ENCODE measurements at regions not wholly inside any gene's neighbourhood (a gene's known extent, or its start where the extent isn't known, plus 50 kb on each side); places are given as distances from the start of the nearest gene placed in this dataset.

DNA sequence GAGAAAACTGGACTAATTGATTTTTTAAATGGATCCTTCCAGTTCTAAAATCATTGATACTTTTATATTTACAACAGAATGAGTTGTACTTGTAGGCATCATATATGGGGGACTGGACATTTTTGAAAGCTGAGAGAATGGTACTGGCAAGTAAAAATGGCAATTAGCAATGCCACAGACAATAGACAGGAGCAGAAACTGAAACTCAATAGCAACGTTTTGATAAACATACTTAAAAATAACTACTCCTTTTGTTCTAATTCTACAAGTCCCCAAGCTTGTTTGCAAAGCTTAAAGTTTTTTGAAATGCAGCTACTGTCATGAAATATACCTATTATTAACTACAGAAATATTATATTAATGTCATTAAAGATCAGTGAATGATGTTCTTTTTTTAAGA lies 52.8 kb upstream of the FBXL7 start:
- no peak for DNase-seq

DNA sequence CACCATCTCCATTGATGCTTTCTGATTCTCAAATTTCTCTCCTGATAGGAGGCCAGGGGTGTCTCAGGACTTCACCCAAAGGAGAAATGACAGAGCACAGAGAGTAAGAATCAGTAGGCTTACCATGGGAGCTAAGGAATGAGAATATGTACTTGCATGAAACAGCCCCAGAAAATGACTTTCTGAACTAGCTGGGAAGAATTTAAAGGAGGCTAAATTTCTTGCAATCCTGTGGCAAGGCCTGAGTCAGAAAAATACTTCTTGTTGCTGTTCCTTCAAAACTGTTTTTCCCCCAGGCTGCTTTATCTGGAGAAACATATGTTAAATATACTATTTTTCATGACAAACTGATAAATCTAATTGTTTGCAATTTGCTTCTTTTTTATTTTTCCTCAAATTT lies 53.4 kb upstream of the FBXL7 start:
- DNase-seq, result no peak

DNA sequence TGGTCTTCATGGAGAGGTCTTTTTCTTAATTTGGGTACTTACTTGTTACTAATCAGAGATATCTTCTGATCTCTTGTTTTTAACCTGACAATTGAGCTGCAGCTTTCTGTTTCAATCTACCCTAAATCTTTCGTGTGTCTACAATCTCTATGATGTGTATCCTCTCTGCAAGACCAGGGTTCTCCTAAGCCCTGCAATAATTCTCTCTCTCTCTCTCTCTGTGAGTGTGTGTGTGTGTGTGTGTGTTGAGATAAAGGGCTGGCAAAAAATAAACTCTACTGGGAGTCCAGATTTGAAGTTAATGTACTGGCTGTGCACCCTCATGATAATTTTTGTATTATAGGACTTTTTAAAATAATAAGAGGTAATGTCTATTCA lies 57.8 kb upstream of the FBXL7 start:
- DNase-seq, result no peak

- DNase-seq, result no peak
These were observed 58.4 kb upstream of the FBXL7 start for GRCh38 chr5:15441433-15442192.

DNA sequence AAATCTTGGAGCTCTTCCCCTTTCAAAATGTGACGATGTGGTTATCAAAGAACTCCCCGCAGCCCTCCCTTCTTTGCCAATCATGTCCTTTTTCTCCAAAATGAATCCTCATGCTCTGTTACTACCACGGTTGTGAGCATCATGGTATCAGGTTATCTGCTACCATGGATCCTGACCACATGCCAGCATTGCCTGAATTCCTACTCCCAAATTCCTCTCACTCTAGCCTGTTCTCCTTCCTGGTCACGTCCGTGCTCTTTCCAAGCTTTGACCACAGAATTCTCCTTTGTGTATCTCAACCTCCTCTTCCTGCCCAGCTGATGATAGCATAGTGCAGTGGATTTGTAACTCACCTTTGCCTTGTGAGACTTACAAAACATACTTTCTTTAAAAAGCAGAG lies 59.5 kb upstream of the FBXL7 start:
- no peak for DNase-seq

DNA sequence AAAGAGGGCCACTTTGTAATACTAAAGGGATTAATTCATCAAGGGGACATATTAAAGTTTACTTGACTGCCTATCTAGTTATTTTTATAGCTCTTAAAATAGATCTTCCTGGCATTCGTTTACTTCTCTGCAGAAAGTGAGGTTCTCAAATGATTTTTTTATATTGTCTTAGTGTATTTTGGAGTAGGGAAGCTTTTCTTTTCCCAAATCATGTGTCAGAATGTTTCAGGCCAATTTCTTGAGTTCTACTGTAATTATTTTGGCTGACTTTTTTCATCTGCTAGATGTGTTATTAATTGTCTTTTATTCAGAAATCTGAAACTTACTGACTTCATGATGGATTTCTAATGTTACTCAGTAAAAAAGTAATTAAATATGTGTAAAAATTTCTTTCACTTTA lies 60.2 kb upstream of the FBXL7 start:
- no peak for DNase-seq

GRCh38 chr5:15433709-15434108 lies 66.3 kb upstream of the FBXL7 start:
- no peak for DNase-seq

GRCh38 chr5:15431923-15432322 lies 68.1 kb upstream of the FBXL7 start:
- no peak for DNase-seq

DNA sequence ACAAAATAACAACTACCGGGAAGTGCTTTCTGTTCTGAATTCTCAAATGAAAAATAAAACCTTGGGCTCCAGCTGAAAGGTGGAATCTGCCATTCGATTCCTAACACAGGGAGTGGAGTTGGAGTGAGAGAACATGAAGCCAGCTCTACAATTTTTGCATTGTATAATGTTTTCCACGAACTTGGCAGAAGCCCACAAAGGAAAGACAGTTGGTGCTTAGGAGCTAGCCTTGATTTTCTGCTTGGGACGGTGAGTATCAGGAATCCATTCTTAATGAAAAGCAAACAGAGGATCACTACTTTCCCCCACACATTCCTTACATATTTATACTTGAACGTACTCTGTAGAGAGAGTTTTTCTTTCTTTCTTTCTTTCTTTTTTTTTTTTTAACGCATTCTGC lies 74.2 kb upstream of the FBXL7 start:
- DNase-seq, result no peak

DNA sequence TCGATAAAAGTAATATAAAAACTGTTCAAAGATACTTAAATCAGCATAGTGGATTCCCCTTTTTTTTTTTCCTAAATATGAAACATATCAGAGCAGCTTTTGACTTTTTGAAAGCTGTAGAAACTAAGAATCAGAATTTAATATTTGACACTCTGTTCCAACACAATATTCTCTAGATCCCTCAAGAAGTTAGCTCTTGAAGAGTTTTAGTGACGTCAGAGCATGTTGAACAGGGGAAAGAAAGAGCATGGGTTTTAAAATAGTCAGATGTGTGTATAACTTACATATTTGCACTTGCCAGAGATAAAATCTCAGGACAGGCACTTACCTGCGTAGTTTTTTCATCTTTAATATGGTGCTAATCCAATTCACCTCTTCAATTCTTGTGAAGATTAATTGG lies 75.2 kb upstream of the FBXL7 start:
- DNase-seq, result no peak

- DNase-seq, result no peak
These were observed 78.0 kb upstream of the FBXL7 start for GRCh38 chr5:15421921-15422412.

- DNase-seq, result no peak
These were observed 78.6 kb upstream of the FBXL7 start for GRCh38 chr5:15421381-15421780.

- no peak for DNase-seq
These were observed 79.8 kb upstream of the FBXL7 start for GRCh38 chr5:15420201-15420600.

- no peak for DNase-seq
These were observed 82.8 kb upstream of the FBXL7 start for GRCh38 chr5:15417156-15417555.

DNA sequence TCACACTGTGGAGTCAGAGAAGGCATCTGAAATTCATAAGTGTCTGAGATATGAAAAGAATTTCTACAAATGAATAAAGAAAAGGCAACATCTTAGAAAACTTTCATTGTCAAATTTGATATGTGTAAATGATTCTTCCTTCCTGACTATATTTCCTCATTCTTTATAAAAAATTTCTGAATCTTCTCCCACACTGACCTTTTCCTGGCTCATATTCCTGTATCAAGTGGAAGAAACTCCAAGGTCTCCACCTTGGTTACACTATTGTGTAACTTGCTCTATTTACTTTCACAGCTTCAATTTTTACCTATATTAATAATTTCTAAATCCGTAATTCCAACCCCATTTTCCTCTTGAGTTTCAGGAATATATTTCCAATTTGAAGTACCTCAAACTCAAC lies 93.5 kb upstream of the FBXL7 start:
- DNase-seq, result no peak

DNA sequence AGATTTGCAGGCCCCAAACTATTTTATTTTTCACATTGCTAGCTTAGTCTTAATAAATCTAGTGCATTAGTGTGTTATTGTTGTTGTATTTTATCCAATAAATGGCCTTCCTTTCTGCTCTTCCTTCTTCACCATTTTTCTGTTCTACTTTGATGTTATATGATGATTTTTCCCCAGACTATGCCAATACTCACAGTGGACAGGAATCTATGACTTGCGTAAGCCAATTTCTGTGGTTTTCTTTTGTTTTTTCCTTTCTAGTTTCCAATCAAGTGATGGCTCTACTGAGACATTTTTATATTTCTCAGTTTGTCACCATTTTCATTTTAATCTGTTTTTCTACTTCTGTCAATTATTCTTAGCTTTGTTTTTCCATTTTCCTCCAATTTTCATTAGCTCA lies 106.8 kb upstream of the FBXL7 start:
- no peak for DNase-seq

GRCh38 chr5:15391704-15392397 lies 108.1 kb upstream of the FBXL7 start:
- no peak for DNase-seq

DNA sequence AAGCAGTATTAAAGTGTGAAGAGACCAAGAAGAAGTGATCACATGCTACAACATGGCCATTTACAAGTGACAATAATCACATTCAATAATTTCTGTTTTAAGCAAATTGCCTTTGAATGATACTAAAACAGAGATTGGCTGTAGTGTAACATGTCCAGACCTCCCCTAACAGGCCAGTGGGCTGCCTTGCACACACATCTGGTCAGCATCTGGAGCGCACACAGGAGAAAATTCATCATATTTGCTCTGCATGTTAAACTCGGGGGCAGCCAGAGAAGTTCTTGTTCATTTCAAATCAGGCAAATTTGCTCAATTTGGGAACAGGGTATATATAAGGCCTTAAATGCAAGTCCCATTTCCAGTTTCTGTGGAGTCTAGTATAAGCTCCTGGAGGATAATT lies 111.1 kb upstream of the FBXL7 start:
- no peak for DNase-seq

- DNase-seq, result no peak
These were observed 112.0 kb upstream of the FBXL7 start for GRCh38 chr5:15387931-15388524.

- no peak for DNase-seq
These were observed 113.9 kb upstream of the FBXL7 start for GRCh38 chr5:15386122-15386521.

GRCh38 chr5:15385553-15385952 lies 114.4 kb upstream of the FBXL7 start:
- no peak for DNase-seq

DNA sequence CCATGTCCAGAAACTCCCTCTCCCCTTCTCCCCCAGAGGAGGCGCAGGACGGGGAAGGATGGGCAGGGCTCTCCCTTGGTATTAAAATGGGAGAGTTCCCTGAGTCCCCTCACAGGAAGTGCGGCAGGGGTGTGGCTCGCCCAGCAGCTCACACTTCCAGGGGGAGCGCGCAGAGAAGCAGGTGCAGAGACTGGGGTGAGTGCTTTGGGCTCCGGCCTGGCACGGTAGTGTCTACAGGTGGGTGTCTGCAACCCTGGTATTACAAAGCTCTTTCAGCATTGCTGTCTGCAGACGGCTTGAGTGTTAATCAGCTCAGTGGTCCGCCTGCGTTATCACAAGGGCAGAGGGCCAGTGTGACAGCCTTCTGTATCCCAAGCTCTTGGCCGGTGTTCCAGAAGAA lies 114.9 kb upstream of the FBXL7 start:
- DNase-seq, result no peak

GRCh38 chr5:15384581-15384980 lies 115.4 kb upstream of the FBXL7 start:
- DNase-seq, result no peak

DNA sequence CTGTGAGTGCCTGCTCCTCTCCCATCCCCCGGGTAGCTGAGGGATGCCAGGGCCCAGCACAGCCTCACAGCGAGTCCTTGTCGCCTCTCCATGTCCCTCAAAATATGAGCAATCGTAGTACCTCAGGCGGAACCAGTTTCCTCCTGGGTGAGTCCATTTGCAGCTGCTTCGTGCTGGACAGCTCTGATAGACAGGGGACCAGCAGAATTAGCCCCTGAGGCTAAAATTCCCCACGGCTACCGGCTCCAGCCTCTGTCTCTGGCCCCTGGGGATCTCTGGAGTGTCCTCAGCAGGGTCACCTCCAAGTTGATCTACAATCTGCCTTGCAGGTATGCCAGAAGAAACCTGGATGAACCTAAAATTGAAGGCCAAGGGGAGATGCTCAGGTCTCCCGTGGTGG lies 115.8 kb upstream of the FBXL7 start:
- DNase-seq, result no peak

Data from stimulated activated CD4-positive, alpha-beta T cell treated with anti-CD3 and anti-CD28 coated beads, Interleukin-12 subunit alpha, Interleukin-12 subunit beta, amount 100 ng/mL, for 4 hours (primary cell).